NOMO-1 treated with dmso at 0.1 percent for 144 hours (cell line): ENCODE measurements at regions not wholly inside any gene's neighbourhood (a gene's known extent, or its start where the extent isn't known, plus 50 kb on each side); places are given as distances from the start of the nearest gene placed in this dataset.

Source experiments
- DNase-seq: peaks from one replicate; lab custom pipeline; 2025; ENCODE audit not compliant: unreplicated experiment; lab: John Stamatoyannopoulos, UW

DNA sequence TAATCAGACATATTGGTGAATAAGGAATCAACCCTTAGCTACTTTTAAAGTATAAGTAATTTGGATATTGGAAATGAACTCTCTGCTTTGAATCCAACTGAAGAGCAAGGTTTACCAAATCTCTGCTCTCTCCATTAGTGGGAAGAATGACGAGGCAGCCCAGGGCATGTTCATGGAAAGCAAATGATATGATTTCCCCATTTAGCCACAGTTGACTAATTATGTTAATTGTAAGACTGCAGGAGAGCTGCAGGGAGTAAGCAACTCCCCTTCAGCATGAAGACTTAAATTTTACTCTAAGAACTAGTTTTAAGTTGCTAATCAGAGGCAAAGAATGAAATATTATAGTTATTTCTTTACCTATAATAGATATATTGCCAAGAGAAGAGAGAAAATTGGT is 194.3 kb upstream of the CD180 start:
- no peak for DNase-seq

DNA sequence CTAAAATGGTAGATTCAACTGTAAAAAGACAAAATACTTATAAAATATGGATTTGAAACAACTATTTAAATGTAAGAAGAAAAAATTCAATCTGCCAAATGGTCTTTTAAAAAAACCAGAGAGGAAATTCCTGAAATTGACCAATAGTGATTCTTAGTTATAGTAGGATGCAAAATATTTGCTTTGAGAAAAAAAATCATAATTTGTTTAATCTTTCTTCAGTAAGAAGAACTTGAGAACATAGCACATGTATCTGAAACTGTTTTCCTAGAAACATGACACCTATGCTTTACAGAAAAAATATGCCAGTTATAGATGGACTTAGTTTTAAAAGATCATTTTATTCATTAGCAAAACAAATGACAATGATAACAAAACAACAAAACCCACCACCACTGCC is 186.9 kb upstream of the CD180 start:
- DNase-seq, result no peak

DNA sequence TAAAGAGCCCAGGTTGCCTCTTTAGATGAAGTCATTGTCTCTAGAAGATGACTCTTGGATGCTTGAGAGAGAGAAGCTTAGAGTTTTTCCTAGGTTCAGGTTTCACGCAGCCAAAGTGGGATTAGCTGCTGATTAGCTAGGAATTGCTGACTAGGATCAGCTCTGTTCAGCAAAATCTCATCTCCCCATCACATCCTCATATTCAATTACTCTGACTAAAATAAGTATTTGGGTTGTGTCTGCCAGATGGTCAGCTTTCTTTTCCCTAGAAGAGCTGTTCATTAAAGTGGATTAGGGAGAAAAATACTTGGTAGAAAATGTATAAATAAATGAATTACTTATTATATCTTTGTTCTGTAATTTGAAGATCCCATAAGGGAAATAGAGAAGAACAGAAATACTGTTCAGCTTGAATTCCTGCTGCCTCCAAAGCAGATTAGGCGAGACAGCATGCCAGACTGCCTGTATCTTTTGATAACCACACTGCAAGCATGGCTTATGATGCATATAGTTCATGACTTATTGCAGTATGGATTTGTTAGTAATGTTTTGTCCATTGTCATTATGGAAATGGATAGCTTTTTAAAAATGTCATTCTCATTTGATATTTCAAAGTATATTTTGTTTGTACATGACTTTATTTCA is 184.8 kb upstream of the CD180 start:
- no peak for DNase-seq

DNA sequence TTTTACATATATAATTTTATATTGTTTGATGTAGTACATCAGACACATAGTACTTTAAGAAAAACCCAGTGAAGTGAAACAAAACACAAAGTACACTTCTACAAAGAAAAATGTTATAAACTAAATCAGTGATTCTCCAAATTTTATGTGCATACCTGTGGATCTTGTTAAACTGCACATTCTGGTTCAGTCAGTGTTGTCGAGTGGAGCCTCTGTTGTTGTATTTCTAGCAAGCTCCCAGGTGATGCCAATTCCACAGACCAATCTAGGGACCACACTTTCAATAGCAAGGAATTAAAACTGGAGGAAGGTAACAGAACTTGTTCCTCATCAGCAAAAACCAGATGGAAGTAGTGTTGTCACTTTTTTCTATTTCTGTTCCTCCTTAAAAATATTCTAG is 183.8 kb upstream of the CD180 start:
- no peak for DNase-seq

DNA sequence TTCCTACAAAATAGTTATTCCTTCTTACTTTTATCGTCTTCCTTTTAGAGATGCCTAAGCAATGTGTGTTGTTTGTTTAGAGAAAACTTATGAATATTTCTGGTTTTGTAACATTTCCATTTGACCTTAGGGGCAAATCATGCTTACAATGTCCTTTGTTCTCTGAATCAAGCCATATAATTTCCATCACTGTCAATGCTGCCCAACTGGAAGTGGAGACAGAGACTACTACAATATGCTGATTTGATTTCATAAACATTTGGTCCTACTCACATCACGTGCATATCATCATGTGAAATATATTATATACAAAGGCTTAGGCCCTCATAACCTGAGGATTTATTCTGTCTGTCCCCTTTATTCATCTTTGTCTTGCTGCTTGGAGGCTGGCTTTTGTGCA is 183.2 kb upstream of the CD180 start:
- DNase-seq, result no peak

DNA sequence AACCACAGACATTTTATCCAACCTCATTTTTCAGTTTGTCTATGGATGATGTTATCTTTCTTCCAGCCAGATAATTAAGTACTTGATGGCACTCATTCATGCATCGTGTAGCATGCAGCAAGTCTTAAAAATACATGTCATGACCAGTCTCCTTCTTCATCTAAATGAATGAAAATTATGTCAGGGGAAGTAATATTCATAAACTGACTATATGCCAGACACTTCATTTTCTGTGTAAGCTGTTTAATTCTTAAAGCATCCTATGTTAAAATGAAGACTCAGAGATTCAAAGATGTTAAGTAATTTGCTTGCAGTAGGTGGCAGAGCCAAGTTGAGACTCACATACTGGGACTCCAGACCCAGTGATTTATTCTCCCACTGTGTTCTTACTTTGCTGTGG is 181.7 kb upstream of the CD180 start:
- DNase-seq, result no peak

DNA sequence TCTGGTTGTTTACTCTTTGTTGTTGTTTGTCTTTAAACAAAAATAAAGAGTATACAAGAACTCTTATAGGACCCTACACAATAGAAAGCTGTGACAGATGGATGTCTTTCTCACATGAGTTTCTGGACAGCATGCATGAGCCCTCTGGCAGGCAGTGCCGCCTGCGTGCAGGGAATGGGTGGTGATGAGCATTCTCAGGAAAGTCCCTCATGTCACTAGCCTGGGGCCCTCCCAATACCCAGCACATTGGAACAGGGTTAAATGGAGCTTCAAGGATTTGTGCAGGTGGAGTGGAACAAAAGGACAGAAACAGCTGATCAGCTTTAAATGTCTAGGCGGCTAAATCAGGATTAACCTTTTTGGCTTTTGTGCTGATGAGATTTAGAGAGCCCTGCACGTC is 181.0 kb upstream of the CD180 start:
- no peak for DNase-seq

DNA sequence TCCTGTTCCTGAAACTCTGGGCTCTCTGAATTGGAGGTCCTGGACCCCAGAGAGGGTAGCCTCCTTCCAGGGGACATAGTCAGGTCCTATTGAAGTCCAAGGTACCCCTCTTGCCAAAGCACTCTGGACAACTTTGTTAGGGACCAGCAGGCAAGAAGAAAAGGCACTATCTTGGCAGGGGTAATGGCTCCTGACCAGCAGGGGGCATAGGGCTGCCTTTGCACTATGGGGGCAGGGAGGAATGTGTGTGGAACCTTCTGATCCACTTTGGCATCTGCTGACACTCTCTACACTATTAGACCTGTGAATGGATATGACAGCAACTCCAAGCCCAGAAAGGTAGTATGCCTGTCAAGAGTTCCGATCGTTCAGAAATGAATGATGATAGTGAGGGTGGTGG is 179.0 kb upstream of the CD180 start:
- DNase-seq, result no peak

DNA sequence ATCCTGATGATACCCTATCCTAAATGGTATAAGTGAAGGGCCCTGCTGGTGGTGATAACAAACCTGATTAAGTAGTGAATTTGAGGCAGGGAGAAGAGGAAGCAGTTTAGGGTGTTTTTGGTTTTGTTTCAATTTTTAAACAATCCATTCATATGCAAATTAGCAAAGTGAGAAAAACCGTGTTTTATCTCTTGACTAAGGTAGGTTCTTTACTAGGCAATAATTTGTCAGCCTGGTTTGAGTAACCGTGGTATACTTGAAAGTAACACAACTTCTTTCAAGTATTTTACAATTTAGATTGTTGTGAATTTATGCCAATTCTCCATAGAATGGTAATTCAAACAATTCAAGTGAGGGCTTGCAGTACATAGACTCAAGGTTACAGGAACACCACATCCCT is 177.8 kb upstream of the CD180 start:
- no peak for DNase-seq

DNA sequence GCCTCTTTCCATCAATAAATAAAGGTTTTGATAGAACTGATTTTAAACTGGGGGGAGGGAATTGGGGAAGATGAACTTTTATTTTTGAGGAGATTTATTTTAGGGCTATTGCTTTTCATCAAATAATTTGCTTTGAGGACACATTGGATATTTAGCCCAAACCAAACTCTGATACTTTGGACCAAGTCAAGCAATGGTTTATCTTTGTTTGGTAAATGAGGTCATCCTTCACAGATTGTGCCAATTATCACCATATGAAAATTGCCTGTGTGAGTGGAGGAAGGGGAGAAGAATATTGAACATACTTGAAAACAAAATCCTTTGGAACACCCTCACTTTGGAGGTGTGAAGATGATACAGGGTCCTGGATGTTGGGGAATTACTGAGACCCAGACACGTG is 176.9 kb upstream of the CD180 start:
- DNase-seq, result no peak

DNA sequence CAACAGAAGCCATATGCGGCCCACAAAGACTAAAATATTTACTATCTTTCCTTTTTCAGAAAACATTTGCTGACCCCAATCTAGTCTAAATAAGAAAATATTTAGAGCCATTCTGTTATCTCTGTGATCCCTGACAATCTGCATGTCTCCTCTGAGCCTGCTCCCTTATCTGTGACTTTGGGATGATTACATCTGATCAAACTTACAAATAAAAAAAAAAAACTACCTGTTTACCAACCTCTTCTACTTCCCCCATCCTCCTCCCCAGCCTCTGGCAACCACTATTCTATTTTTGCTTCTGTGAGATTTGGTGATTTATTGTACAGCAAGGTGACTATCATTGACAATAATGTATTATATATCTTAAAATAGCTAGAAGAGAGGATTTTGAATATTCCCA is 176.3 kb upstream of the CD180 start:
- DNase-seq, result no peak

DNA sequence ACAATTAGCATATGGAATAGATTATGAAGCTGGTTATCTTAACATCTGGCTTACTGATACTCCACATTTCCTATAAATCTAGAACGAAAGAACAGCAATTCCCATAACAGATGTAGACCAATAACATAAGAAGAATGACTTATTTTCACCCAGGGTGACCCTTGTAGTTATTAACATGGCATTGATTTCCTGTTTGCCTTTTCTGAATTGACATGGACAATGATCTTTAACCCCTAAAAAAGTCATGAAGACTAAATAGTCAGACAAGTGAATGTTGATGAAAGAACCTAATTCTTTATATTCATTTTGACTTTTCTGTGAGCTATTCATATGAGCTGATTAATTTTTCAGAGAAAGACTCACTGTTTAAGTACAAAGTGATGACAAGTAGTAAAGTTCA is 175.3 kb upstream of the CD180 start:
- no peak for DNase-seq

DNA sequence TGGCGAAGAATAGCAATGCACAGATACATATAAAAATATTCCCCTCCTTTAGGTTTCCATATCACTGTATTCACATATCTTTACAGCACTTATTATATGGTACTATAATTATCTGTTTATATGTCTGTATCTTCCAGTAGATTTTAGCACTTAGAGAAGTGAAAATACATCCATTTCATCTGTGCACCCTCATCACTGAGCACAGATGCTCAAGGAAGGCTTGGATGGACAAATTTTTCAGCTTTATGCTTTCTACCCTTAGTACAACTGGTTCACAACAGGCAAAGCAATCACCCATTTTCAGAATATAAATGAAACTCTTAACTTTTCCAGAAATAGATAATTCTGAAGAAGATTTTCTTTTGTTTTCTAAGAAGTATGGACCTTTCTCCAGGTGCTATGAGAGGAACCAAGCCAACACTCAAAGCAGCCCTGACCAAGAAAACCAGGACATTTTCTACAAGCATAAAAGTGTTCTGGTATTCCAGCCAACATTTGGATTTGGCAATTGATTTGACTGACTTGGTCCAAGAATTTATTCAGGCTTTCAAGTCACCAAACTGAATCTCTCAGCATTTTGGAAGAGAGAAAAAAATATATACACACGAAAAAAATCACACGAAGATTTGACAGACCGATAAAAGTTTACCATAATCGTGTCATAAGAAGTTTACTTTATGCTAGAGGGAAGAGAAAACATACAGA is 170.2 kb upstream of the CD180 start:
- DNase-seq, result no peak

DNA sequence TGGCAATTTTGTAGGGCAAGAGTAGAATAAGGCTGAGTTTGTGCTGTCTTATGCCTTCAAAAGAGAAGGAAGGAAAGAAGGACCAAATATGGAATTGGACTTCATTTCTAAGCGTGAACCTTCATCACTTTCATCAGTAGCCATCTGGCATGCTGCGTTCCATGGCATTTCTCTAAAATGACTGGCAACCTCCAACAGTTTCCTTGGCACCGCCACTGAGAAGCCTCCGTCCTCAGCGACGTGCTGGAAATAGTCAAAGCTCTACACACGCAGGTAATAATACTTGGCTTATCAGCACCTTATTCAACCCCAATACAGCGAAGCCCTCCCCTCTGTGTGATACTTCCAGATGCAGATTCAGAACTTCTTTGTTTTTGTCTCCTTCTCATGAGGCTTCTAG is 169.7 kb upstream of the CD180 start:
- no peak for DNase-seq

DNA sequence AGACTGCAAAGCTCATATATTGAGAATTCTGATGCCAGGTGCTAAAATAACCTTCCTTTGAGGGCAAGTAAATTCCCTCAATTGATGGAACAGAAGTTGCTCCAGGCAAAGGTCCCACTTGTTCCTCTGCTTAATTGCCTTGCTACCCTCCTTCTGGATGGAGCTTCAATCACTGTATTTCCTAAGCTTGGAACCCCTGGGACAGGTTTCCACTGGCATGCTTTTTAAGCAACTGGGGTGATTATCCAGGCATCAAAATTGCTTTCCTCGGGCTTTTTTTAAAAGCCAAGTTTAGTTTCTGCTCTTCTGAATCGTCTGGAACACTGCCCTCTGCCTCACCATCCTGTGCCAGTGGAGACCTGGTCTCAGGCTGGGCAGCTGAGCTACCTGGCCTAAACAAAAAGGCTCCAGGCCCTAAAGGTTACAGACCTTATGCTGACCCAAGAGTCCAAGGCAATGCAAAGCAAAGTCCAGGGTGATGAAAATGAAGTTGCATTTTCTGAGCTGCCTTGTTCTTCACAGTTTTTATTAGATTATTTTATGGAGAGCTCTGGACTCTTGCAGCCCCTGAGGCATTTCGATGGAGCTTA is 167.9 kb upstream of the CD180 start:
- DNase-seq, result no peak

DNA sequence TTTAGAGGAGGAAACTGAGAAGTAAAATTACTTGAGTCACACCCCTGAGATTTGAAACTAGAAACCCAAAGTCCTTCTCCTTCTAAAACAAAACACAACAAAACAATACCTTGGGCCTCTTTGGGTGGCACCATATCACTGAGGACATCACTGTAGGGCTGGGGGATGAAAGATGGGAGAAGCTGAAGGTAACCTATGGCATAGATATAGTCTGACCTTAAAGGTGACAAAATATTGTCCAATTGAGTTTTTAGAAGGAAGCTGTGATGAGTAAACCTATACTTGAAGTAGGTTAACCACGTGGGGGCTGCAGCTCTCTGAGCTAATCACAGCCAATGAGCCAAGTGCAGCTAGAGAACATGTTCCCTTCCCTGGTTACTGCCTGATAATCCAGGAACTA is 167.4 kb upstream of the CD180 start:
- DNase-seq, result no peak

DNA sequence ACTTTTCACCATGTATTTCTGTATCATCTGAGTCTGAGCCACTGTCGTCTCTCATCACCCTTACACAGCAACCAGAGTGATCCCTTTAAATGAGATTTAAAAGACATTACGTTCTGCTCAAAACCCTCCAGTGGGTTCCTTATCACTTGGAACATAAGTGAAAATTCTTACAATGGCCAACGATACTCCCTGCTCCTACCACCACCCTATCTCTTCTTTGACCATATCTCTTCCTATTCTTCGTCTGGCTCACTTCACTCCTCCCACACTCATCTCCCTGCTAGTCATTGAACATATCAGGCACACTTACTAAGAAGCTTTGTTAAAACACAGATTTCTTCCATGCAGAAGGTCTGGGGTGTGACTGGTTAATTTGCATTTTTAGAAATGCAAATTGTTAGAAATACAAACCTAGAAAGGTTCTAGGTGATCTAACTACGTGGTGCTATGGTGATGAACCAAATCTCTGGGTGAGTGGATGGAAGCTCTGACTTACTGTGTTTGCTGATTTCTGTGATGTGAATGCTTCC is 166.6 kb upstream of the CD180 start:
- DNase-seq, result no peak

DNA sequence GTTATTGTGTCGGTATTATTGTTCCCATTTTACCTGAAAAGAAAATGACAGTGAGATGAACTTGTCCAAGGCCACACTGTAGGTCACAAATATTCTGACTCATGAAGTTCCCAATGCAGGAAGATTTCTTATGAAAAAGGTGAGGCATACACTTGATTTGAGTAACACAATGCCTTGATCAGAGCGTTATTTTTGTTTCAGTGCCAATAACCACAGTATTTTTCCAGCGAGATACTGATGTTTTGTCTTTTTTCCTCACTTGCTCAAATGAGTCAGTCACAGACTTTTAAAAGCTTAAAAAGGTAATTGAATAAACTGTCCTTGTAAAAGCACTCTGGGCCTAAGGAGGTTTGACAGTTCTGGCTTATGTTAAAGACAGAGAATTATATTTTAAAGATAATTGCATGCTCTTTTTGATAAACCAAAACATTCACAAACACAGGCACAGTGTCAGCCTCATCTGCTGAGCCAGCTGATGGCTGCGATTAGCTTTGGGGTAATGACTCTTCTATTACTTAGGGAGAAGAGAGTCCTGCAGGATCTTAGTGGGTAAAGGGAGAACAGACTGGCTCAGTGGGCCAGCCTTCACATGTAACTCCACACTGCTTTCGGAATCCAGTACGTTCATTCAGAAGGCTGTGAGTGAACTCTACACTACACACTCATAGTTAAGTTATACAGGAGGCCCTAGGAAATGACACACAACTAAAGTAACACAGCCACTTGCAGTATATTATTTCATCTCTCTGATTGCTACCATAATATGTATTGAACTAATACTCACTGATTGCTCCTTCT is 165.5 kb upstream of the CD180 start:
- DNase-seq, result no peak

DNA sequence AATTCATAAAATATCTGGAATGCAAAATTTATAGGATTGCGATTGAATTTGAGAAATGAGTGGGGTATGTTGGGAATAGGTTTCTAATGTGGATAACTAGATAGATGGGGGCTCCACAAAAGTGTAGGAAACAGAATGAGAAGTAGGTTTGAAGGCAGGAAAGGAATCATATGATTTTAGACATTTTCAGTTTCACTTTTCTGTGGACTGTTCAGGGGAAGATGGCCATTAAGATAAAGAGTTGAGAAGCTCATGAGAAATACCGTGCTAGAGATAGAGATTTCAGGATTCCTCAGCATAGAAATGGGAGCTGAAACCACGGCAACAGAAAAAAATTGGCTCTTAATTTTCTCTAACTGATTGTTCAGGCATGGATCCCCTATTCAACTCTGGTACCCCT is 163.4 kb upstream of the CD180 start:
- DNase-seq, result no peak

DNA sequence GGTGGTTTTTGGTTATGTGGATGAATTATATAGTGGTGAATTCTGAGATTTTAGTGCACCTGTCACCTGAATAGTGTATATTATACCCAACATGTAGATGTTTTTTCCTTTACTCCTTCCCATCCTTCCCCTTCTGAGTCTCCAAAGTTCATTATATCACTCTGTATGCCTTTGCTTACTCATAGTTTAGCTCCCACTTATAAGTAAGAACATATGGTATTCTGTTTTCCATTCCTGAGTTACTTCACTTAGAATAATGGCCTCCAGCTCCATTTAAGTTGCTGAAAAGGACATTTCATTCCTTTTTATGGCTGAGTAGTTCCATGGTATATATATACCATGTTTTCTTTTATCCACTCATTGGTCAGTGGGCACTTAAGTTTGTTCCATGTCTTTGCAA is 161.6 kb upstream of the CD180 start:
- no peak for DNase-seq

DNA sequence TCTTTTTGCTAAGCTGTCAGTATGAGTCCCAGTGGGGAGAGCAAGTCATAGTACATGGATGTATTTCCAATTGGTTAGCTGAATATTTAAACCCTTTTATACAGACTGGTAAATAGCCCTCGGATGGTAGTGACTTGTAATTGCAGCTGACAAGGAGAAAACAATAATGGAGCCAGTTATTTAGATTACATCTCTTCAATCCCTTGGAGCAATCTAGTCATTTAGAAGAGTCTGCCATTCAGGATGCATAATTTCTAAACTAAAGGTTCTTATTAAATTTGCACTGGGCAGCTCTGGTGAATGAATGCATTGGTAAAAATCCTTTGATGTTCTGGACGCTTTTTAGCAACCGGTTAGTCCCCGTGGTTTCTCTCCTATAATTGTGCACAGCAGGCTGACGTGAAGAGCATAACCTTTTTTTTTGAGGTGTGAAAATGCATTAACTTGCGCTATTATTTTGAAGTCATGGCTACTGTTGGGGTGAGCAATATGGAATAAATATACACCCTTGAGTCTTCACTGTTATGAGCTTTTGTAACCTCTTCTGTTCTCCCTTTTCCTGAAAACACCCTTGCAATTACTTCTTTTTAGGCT is 158.6 kb upstream of the CD180 start:
- DNase-seq, result no peak
